Activated CD8-positive, alpha-beta T cell treated with anti-CD3 and anti-CD28 coated beads for 36 hours (primary cell): ENCODE measurements at regions not wholly inside any gene's neighbourhood (a gene's known extent, or its start where the extent isn't known, plus 50 kb on each side); places are given as distances from the start of the nearest gene placed in this dataset.
A peak's percentile ranks its signal among the peaks of the same experiment; 100 is the strongest.

Experiments
- ATAC-seq: fragments of 200-7000 bp; cut with Tn5 transposase; one replicate; pipeline ENCODE4 v1.10.0; 2021; ENCODE audit warnings: mild to moderate bottlenecking, moderate library complexity
- CTCF ChIA-PET: fragments of 350-600 bp; sonication (Branson Sonifier 250); formaldehyde crosslinking; loops from one replicate; lab custom pipeline; 2021; ENCODE audit warnings: antibody characterized with exemption; lab: Charles Lee
- POLR2A ChIA-PET: fragments of 350-600 bp; sonication (Branson Sonifier 250); formaldehyde crosslinking; loops from one replicate; lab custom pipeline; 2021; ENCODE audit warnings: antibody characterized with exemption; lab: Charles Lee
- DNase-seq: peaks from one replicate; pipeline ENCODE4 v3.0.0-alpha.2; 2020
- H3K27ac Mint-ChIP-seq: one replicate; pipeline ENCODE4 v1.8.0; 2021; ENCODE audit warnings: mild to moderate bottlenecking, mixed read lengths
- H3K27me3 Mint-ChIP-seq: one replicate; pipeline ENCODE4 v1.8.0; 2021; ENCODE audit warnings: mixed read lengths
- H3K36me3 Mint-ChIP-seq: one replicate; pipeline ENCODE4 v1.8.0; 2021; ENCODE audit warnings: low read depth, mixed read lengths
- H3K4me1 Mint-ChIP-seq: one replicate; pipeline ENCODE4 v1.8.0; 2021; ENCODE audit warnings: low read depth, mixed read lengths
- H3K4me3 Mint-ChIP-seq: one replicate; pipeline ENCODE4 v1.8.0; 2021; ENCODE audit warnings: mild to moderate bottlenecking, moderate library complexity, mixed read lengths
- H3K9me3 Mint-ChIP-seq: one replicate; pipeline ENCODE4 v1.8.0; 2021; ENCODE audit warnings: mixed read lengths
- intact Hi-C: fragments of 100-400 bp; cut with micrococcal nuclease; formaldehyde crosslinking; loops from one replicate; pipeline ENCODE4 v1.10.0; 2022
- TF ChIP-seq, protein P1 (sequence below): fragments of 200-600 bp; IDR thresholded peaks from one replicate; pipeline ENCODE4 v1.8.0; 2022; ENCODE audit warnings: antibody characterized with exemption, mild to moderate bottlenecking

DNA sequence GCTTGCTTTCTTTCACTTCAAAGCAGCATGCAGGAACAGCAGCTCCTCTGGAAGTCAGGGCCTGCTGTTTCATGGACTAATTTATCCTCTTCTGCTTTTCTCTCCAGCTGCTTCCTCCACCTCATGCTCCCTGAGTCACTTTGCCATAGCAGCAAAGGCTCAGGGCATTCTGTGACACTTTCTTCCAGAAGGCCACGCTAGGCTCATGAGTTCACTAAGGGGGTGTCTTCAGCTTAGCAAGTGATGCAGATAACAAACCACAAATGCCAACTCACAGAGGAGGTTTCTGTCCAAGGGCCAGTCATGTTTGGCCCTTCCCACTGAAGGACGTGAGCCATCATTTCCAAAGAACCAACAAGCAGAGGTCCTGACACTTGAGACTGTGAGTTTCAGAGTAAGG, 200.2 kb downstream of the ADGRA3 start:
- ChIA-PET POLR2A (no interaction called here), CTCF (no interaction called here)
- no peak overlapping the region for H3K27ac Mint-ChIP-seq
- H3K4me3 Mint-ChIP-seq = no peak overlapping the region
- no peaks in the 10 kb centered on the region for H3K9me3 Mint-ChIP-seq
- ATAC-seq (peak; percentile 37), DNase-seq (peak; percentile 2)
- no peaks in the 10 kb centered on the region for H3K36me3 Mint-ChIP-seq
- TF ChIP-seq, protein P1, sequence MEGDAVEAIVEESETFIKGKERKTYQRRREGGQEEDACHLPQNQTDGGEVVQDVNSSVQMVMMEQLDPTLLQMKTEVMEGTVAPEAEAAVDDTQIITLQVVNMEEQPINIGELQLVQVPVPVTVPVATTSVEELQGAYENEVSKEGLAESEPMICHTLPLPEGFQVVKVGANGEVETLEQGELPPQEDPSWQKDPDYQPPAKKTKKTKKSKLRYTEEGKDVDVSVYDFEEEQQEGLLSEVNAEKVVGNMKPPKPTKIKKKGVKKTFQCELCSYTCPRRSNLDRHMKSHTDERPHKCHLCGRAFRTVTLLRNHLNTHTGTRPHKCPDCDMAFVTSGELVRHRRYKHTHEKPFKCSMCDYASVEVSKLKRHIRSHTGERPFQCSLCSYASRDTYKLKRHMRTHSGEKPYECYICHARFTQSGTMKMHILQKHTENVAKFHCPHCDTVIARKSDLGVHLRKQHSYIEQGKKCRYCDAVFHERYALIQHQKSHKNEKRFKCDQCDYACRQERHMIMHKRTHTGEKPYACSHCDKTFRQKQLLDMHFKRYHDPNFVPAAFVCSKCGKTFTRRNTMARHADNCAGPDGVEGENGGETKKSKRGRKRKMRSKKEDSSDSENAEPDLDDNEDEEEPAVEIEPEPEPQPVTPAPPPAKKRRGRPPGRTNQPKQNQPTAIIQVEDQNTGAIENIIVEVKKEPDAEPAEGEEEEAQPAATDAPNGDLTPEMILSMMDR = no peak
- intact Hi-C loops = no loop called here
- no peaks in the 10 kb centered on the region for H3K27me3 Mint-ChIP-seq
- H3K4me1 Mint-ChIP-seq = no peaks in the 10 kb centered on the region

DNA sequence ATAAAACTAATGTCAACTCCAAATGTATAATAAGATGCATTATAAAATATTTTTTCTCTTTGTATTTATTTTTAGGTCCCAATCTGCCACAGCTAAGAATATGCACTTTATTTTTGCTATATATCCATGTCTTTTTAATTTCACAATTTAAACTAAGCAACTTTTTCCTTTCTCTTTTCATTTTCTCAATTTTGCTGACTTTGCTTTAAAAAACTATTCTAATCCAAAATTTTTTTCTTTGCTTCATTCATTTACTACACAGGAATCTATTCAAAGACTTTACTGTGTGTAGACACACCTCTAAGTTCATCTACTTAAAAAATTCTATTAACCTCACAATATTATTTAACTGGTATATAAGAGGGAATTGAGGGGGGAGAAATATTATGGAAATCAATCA, 201.9 kb downstream of the ADGRA3 start:
- POLR2A ChIA-PET = no interaction called here
- DNase-seq (no peak), ATAC-seq (no peak)
- Mint-ChIP-seq H3K4me3 (no peak overlapping the region), H3K36me3 (no peaks in the 10 kb centered on the region), H3K27ac (no peak overlapping the region), H3K27me3 (no peaks in the 10 kb centered on the region), H3K4me1 (no peaks in the 10 kb centered on the region), H3K9me3 (no peaks in the 10 kb centered on the region)
- CTCF ChIA-PET = no interaction called here
- intact Hi-C loops = no loop called here
- TF ChIP-seq, protein P1 = no peak

DNA sequence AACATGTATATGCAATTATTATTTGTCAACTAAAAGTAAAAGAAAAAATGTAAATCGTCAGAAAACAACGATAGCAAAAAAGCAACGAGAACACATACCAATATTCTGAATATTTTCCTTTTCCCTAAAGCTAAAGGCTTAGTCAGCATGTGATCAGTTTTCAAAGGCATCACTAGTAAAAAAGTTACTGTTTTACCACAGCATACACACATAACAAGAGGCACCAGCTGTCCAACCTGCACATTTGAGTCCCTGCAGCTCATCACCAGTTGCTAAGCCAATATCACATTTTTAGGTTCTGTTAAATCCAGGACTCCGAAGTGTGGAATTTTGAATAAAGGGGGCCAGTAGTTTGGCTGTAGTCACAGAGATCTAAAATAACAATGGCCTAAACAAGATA, 203.8 kb downstream of the ADGRA3 start:
- no peaks in the 10 kb centered on the region for H3K27me3 Mint-ChIP-seq
- no peak for ATAC-seq
- H3K27ac Mint-ChIP-seq = no peak overlapping the region
- ChIA-PET CTCF (no interaction called here), POLR2A (no interaction called here)
- no peak overlapping the region for H3K4me3 Mint-ChIP-seq
- H3K36me3 Mint-ChIP-seq = no peaks in the 10 kb centered on the region
- H3K9me3 Mint-ChIP-seq = no peaks in the 10 kb centered on the region
- H3K4me1 Mint-ChIP-seq = no peaks in the 10 kb centered on the region
- TF ChIP-seq, protein P1 = no peak
- intact Hi-C loops = no loop called here
- DNase-seq = no peak

DNA sequence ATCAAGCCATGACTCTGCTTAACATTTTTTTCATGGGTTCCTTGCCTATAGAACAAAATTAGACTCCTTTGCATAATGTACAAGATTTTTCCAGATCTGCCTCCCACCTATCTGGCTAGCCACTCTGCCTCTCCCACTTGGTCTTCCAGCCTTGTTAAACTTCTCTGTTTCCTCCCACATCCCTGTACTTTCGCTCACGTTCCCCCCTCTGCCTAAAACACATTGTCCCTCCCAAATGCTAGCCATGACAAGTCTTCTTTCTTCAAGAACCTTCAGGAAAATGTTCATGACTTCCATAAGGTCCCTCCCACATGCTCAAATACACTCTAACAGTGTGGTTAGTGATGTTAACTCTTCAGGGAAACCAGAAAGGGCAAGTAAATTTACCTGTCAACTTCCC, 214.6 kb downstream of the ADGRA3 start:
- Mint-ChIP-seq H3K4me1 (no peaks in the 10 kb centered on the region), H3K27ac (no peak overlapping the region), H3K36me3 (no peaks in the 10 kb centered on the region), H3K27me3 (no peaks in the 10 kb centered on the region), H3K4me3 (no peak overlapping the region), H3K9me3 (peaks cover 14% of the 10 kb centered on the region)
- intact Hi-C loops = no loop called here
- POLR2A ChIA-PET = no interaction called here
- TF ChIP-seq, protein P1 = no peak
- ATAC-seq = no peak
- CTCF ChIA-PET = interaction anchor here (1.2 kb wide), 1 partner anchor 37 kb away, joined by 4 read pairs; no protein-coding TSS in a partner anchor
- DNase-seq = no peak

DNA sequence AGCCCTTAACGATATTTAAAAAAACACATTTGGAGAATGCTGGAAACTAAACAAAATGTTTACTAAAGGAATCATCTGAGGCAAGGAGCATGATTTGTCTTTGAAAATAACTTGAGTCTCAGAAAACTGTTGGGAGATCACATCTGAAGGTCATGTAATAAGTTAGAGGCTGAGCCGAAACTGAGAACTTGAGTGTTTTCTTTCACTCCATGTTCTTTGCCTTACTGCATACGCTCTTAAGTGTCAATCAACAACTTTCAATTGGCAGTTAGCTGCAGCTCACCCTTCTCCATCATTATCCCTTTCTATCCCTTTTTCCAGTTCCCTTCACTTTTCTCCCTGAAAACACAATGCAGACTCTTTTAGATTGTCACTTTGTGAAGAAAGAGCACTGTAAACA, 216.2 kb downstream of the ADGRA3 start:
- H3K27me3 Mint-ChIP-seq = no peaks in the 10 kb centered on the region
- H3K27ac Mint-ChIP-seq = no peak overlapping the region
- H3K4me1 Mint-ChIP-seq = no peaks in the 10 kb centered on the region
- no peaks in the 10 kb centered on the region for H3K36me3 Mint-ChIP-seq
- H3K4me3 Mint-ChIP-seq = no peak overlapping the region
- TF ChIP-seq, protein P1 = no peak
- ChIA-PET CTCF (no interaction called here), POLR2A (no interaction called here)
- H3K9me3 Mint-ChIP-seq = peaks cover 13% of the 10 kb centered on the region
- intact Hi-C loops = no loop called here
- ATAC-seq (no peak), DNase-seq (no peak)
